ENCODE measurements at regions not wholly inside any gene's neighbourhood (a gene's known extent, or its start where the extent isn't known, plus 50 kb on each side); places are given as distances from the start of the nearest gene placed in this dataset.
A peak's percentile ranks its signal among the peaks of the same experiment; 100 is the strongest.

DNA sequence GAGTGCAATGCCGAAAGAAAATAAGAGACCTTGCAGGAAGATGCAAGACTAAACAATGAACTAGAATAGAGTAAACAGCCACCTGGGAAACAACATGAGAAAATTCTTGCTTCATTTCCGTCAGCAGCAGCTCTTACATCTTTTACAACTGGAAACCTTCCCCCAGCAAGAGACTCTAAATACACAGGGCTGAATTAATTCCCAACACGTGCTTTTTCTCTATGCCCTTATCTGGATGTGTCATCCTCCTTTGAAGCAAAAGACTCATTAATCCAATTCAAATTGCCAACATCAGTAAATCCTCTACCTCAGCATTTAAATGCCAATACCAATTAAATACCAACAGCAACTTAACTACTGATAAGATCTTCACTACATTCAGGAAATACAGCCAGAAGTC, 99.0 kb upstream of the PDE1C start:
- H3K36me3 ChIP-seq (ENCODE audit: control insufficient read depth in 1 of 2, insufficient read depth in 2 of 2, low read depth in 1 of 2, low read length in 2 of 2): no peaks in the 10 kb centered on the region
- no peak overlapping the region for H2BK15ac ChIP-seq (ENCODE audit: low read depth, poor library complexity, severe bottlenecking)
- no peak overlapping the region for H3K14ac ChIP-seq (ENCODE audit: low read length in 2 of 2)
- H3K27me3 ChIP-seq (ENCODE audit: control insufficient read depth in 1 of 2, insufficient read depth in 1 of 2, low read length in 2 of 2): no peaks in the 10 kb centered on the region
- H3K4me3 ChIP-seq (ENCODE audit: insufficient read depth in 1 of 2, low read depth in 1 of 2, low read length in 2 of 2): no peak overlapping the region
- H3K9me3 ChIP-seq (ENCODE audit: control insufficient read depth, low read length): no peaks in the 10 kb centered on the region
- no peak overlapping the region for H2BK120ac ChIP-seq (ENCODE audit: low read depth, low read length)
- no peak overlapping the region for H2BK5ac ChIP-seq (ENCODE audit: low read depth, low read length, poor library complexity, severe bottlenecking)
- no peak overlapping the region for H2AFZ ChIP-seq (ENCODE audit: low read depth, low read length)
- H3K18ac ChIP-seq (ENCODE audit: low read depth in 1 of 2, low read length in 2 of 2): no peak overlapping the region
- no peak overlapping the region for H3K23ac ChIP-seq (ENCODE audit: low read length in 2 of 2)
- H2BK12ac ChIP-seq (ENCODE audit: low read length in 2 of 2): no peak overlapping the region
- no peak overlapping the region for H2AK5ac ChIP-seq (ENCODE audit: low read length, severe bottlenecking)
- no peak overlapping the region for H3K9ac ChIP-seq (ENCODE audit: low read length)
- no peak overlapping the region for H3K27ac ChIP-seq (ENCODE audit: low read length, poor library complexity, severe bottlenecking)
- no peak overlapping the region for H3K4me2 ChIP-seq (ENCODE audit: low read length, poor library complexity, severe bottlenecking)
- H3K79me1 ChIP-seq (replicated peaks; ENCODE audit: low read length, poor library complexity, severe bottlenecking): no peaks in the 10 kb centered on the region
- H3K4me1 ChIP-seq (ENCODE audit: control insufficient read depth, insufficient read depth, low read depth, low read length): no peaks in the 10 kb centered on the region
- H3K4ac ChIP-seq (ENCODE audit: low read depth in 1 of 2, low read length in 2 of 2): no peak overlapping the region
- no peak for DNase-seq
- no peak overlapping the region for H4K8ac ChIP-seq (ENCODE audit: low read length)
- no peak overlapping the region for H4K91ac ChIP-seq (ENCODE audit: low read length)
- WGBS: 57% methylated on average over 3 of the region's 3 CpGs

DNA sequence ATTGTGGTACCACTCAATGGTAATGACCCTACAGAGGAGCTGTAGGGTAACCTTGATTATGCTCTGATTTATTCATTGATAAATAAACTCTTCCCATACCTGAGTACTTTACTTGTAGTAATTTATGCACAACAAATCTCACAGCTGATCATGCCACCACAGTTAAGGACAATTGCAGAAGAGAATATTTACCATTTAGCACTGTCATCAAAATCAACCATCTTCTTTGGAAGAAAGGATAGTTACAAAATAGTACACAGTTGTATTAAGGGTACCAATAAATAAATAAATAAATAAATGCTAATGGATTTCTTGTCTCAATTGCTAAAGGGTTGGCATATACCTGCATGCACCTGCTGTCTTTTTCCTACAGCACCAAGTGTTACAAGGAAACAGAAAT, 97.6 kb upstream of the PDE1C start:
- H3K27ac ChIP-seq (ENCODE audit: low read length, poor library complexity, severe bottlenecking): no peak overlapping the region
- no peak overlapping the region for H2BK12ac ChIP-seq (ENCODE audit: low read length in 2 of 2)
- no peak overlapping the region for H2AK5ac ChIP-seq (ENCODE audit: low read length, severe bottlenecking)
- H3K4me2 ChIP-seq (ENCODE audit: low read length, poor library complexity, severe bottlenecking): no peak overlapping the region
- H3K18ac ChIP-seq (ENCODE audit: low read depth in 1 of 2, low read length in 2 of 2): no peak overlapping the region
- no peak overlapping the region for H3K4ac ChIP-seq (ENCODE audit: low read depth in 1 of 2, low read length in 2 of 2)
- H2BK5ac ChIP-seq (ENCODE audit: low read depth, low read length, poor library complexity, severe bottlenecking): no peak overlapping the region
- H3K9ac ChIP-seq (ENCODE audit: low read length): no peak overlapping the region
- H3K79me1 ChIP-seq (replicated peaks; ENCODE audit: low read length, poor library complexity, severe bottlenecking): no peaks in the 10 kb centered on the region
- no peaks in the 10 kb centered on the region for H3K9me3 ChIP-seq (ENCODE audit: control insufficient read depth, low read length)
- H3K14ac ChIP-seq (ENCODE audit: low read length in 2 of 2): no peak overlapping the region
- H3K4me3 ChIP-seq (ENCODE audit: insufficient read depth in 1 of 2, low read depth in 1 of 2, low read length in 2 of 2): no peak overlapping the region
- H3K23ac ChIP-seq (ENCODE audit: low read length in 2 of 2): no peak overlapping the region
- H3K36me3 ChIP-seq (ENCODE audit: control insufficient read depth in 1 of 2, insufficient read depth in 2 of 2, low read depth in 1 of 2, low read length in 2 of 2): no peaks in the 10 kb centered on the region
- H2BK15ac ChIP-seq (ENCODE audit: low read depth, poor library complexity, severe bottlenecking): no peak overlapping the region
- DNase-seq: no peak
- H3K27me3 ChIP-seq (ENCODE audit: control insufficient read depth in 1 of 2, insufficient read depth in 1 of 2, low read length in 2 of 2): no peaks in the 10 kb centered on the region
- no peak overlapping the region for H4K91ac ChIP-seq (ENCODE audit: low read length)
- H4K8ac ChIP-seq (ENCODE audit: low read length): no peak overlapping the region
- no peak overlapping the region for H2AFZ ChIP-seq (ENCODE audit: low read depth, low read length)
- H3K4me1 ChIP-seq (ENCODE audit: control insufficient read depth, insufficient read depth, low read depth, low read length): peaks cover 2% of the 10 kb centered on the region
- H2BK120ac ChIP-seq (ENCODE audit: low read depth, low read length): no peak overlapping the region

DNA sequence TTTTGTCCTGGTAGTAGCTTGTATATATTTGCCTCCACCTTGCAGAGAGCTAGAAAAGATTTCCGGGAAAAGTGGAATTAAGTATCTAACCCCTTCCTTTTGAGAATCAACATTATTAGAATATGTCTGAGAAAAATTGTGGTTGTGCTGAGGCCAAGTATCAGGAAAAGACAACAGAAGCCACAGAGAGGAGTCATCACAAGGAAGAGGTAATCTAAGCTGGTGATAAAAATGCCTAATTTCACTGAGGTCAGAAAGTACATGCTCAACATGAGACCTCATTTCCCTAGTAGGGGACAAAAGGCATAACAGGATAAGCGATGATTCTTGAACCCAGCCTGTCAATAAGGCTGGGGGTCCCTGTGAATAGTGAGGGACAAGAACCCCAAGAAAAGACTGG, 97.0 kb upstream of the PDE1C start:
- DNase-seq: no peak
- no peak overlapping the region for H3K4ac ChIP-seq (ENCODE audit: low read depth in 1 of 2, low read length in 2 of 2)
- no peak overlapping the region for H3K9ac ChIP-seq (ENCODE audit: low read length)
- H4K91ac ChIP-seq (ENCODE audit: low read length): no peak overlapping the region
- H2AFZ ChIP-seq (ENCODE audit: low read depth, low read length): no peak overlapping the region
- H3K4me2 ChIP-seq (ENCODE audit: low read length, poor library complexity, severe bottlenecking): no peak overlapping the region
- no peaks in the 10 kb centered on the region for H3K79me1 ChIP-seq (replicated peaks; ENCODE audit: low read length, poor library complexity, severe bottlenecking)
- H2AK5ac ChIP-seq (ENCODE audit: low read length, severe bottlenecking): no peak overlapping the region
- no peak overlapping the region for H2BK120ac ChIP-seq (ENCODE audit: low read depth, low read length)
- no peak overlapping the region for H3K23ac ChIP-seq (ENCODE audit: low read length in 2 of 2)
- no peak overlapping the region for H2BK12ac ChIP-seq (ENCODE audit: low read length in 2 of 2)
- H3K4me3 ChIP-seq (ENCODE audit: insufficient read depth in 1 of 2, low read depth in 1 of 2, low read length in 2 of 2): no peak overlapping the region
- H2BK15ac ChIP-seq (ENCODE audit: low read depth, poor library complexity, severe bottlenecking): no peak overlapping the region
- H3K14ac ChIP-seq (ENCODE audit: low read length in 2 of 2): no peak overlapping the region
- H3K9me3 ChIP-seq (ENCODE audit: control insufficient read depth, low read length): no peaks in the 10 kb centered on the region
- H3K27me3 ChIP-seq (ENCODE audit: control insufficient read depth in 1 of 2, insufficient read depth in 1 of 2, low read length in 2 of 2): no peaks in the 10 kb centered on the region
- H2BK5ac ChIP-seq (ENCODE audit: low read depth, low read length, poor library complexity, severe bottlenecking): no peak overlapping the region
- no peak overlapping the region for H4K8ac ChIP-seq (ENCODE audit: low read length)
- H3K36me3 ChIP-seq (ENCODE audit: control insufficient read depth in 1 of 2, insufficient read depth in 2 of 2, low read depth in 1 of 2, low read length in 2 of 2): no peaks in the 10 kb centered on the region
- WGBS: 95% methylated on average over 1 of the region's 2 CpGs
- no peak overlapping the region for H3K18ac ChIP-seq (ENCODE audit: low read depth in 1 of 2, low read length in 2 of 2)
- no peak overlapping the region for H3K27ac ChIP-seq (ENCODE audit: low read length, poor library complexity, severe bottlenecking)
- H3K4me1 ChIP-seq (ENCODE audit: control insufficient read depth, insufficient read depth, low read depth, low read length): peaks cover 5% of the 10 kb centered on the region

DNA sequence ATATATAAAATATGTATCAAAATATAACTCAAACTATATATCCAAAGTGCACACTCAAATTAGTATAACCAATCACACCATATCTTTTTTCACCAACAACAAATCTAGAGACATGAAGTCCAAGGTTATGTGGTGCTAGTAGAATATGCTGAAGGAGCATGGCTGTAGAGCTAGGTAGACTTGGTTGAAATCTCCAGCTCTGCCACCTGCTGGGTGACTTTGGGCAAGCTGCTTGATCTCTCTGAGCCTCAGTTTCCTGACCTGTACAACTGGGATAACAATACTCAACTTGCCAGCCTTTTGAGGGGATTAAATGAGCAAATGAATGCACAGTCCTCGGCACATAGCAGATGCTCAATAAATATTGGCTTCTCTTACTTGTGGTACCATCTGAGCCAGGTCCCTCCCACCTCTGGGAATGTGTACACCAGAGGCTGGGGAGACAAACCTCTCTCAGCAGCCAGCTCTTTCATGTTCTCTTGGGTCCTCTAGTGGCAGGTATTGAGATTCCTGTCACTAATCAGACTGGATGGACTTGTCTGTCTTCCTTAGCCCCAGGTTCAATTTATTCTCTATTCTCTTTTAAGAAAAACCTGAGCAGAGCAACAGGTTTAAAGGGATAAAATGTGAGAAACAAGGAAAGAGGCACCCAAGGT, 94.3 kb upstream of the PDE1C start:
- peak overlapping the region; percentile 73 for H2AK5ac ChIP-seq (ENCODE audit: low read length, severe bottlenecking)
- H3K4me2 ChIP-seq (ENCODE audit: low read length, poor library complexity, severe bottlenecking): no peak overlapping the region
- peak overlapping the region; percentile 72 for H3K9ac ChIP-seq (ENCODE audit: low read length)
- H4K8ac ChIP-seq (ENCODE audit: low read length): no peak overlapping the region
- H3K27ac ChIP-seq (ENCODE audit: low read length, poor library complexity, severe bottlenecking): peak overlapping the region; percentile 61
- no peak overlapping the region for H4K91ac ChIP-seq (ENCODE audit: low read length)
- no peak overlapping the region for H3K4ac ChIP-seq (ENCODE audit: low read depth in 1 of 2, low read length in 2 of 2)
- H3K9me3 ChIP-seq (ENCODE audit: control insufficient read depth, low read length): no peaks in the 10 kb centered on the region
- H2BK120ac ChIP-seq (ENCODE audit: low read depth, low read length): no peak overlapping the region
- H3K14ac ChIP-seq (ENCODE audit: low read length in 2 of 2): no peak overlapping the region
- H3K23ac ChIP-seq (ENCODE audit: low read length in 2 of 2): no peak overlapping the region
- DNase-seq: peak; percentile 74
- H2BK5ac ChIP-seq (ENCODE audit: low read depth, low read length, poor library complexity, severe bottlenecking): no peak overlapping the region
- no peak overlapping the region for H2BK12ac ChIP-seq (ENCODE audit: low read length in 2 of 2)
- no peak overlapping the region for H3K18ac ChIP-seq (ENCODE audit: low read depth in 1 of 2, low read length in 2 of 2)
- H3K4me1 ChIP-seq (ENCODE audit: control insufficient read depth, insufficient read depth, low read depth, low read length): peaks cover 12% of the 10 kb centered on the region
- no peak overlapping the region for H3K4me3 ChIP-seq (ENCODE audit: insufficient read depth in 1 of 2, low read depth in 1 of 2, low read length in 2 of 2)
- no peaks in the 10 kb centered on the region for H3K27me3 ChIP-seq (ENCODE audit: control insufficient read depth in 1 of 2, insufficient read depth in 1 of 2, low read length in 2 of 2)
- no peak overlapping the region for H2AFZ ChIP-seq (ENCODE audit: low read depth, low read length)
- H3K79me1 ChIP-seq (replicated peaks; ENCODE audit: low read length, poor library complexity, severe bottlenecking): no peaks in the 10 kb centered on the region
- no peaks in the 10 kb centered on the region for H3K36me3 ChIP-seq (ENCODE audit: control insufficient read depth in 1 of 2, insufficient read depth in 2 of 2, low read depth in 1 of 2, low read length in 2 of 2)
- no peak overlapping the region for H2BK15ac ChIP-seq (ENCODE audit: low read depth, poor library complexity, severe bottlenecking)
- 92% methylated on average over 1 of the region's 1 CpG for WGBS
